ENCODE measurements at regions not wholly inside any gene's neighbourhood (a gene's known extent, or its start where the extent isn't known, plus 50 kb on each side); places are given as distances from the start of the nearest gene placed in this dataset.

- TF ChIP-seq CTCF (IDR thresholded peaks at IDR 0.05; ENCODE audit: poor library complexity) (no peak), EZH2phosphoT487 (IDR thresholded peaks at IDR 0.05; ENCODE audit: low read depth, severe bottlenecking, unreplicated experiment) (no peak), EZH2 (IDR thresholded peaks at IDR 0.05; ENCODE audit: borderline replicate concordance) (no peak)
Observed at GRCh38 chr5:105218018-105218417, 1655.4 kb upstream of the NUDT12 start.
